HG03135 (cell line): ENCODE measurements at regions not wholly inside any gene's neighbourhood (a gene's known extent, or its start where the extent isn't known, plus 50 kb on each side); places are given as distances from the start of the nearest gene placed in this dataset.

Experiments used
- ATAC-seq: cut with Tn5 transposase; IDR thresholded peaks from one replicate; pipeline ENCODE4 v1.9.1; 2021; ENCODE audit warnings: mild to moderate bottlenecking, moderate library complexity; ENCODE audit not compliant: unreplicated experiment

- no peak for ATAC-seq
These were observed 365.3 kb downstream of the MTRR start for GRCh38 chr5:8234179-8234770.

GRCh38 chr5:8238080-8238479 is 369.1 kb downstream of the MTRR start:
- no peak for ATAC-seq

GRCh38 chr5:8239198-8239597 is 370.2 kb downstream of the MTRR start:
- ATAC-seq, result no peak

GRCh38 chr5:8239646-8240045 is 370.7 kb downstream of the MTRR start:
- no peak for ATAC-seq

GRCh38 chr5:8241076-8241475 is 372.1 kb downstream of the MTRR start:
- ATAC-seq, result no peak

GRCh38 chr5:8241558-8241957 is 372.6 kb downstream of the MTRR start:
- ATAC-seq, result no peak

- ATAC-seq, result no peak
These were observed 378.3 kb downstream of the MTRR start for GRCh38 chr5:8247049-8247899.

- ATAC-seq, result no peak
These were observed 384.4 kb downstream of the MTRR start for GRCh38 chr5:8253376-8253775.

GRCh38 chr5:8254674-8255073 is 385.7 kb downstream of the MTRR start:
- no peak for ATAC-seq

- no peak for ATAC-seq
These were observed 389.9 kb downstream of the MTRR start for GRCh38 chr5:8258801-8259200.

GRCh38 chr5:8270246-8270645 is 401.3 kb downstream of the MTRR start:
- ATAC-seq, result no peak

GRCh38 chr5:8280711-8281363 is 411.9 kb downstream of the MTRR start:
- ATAC-seq, result no peak

- no peak for ATAC-seq
These were observed 419.4 kb downstream of the MTRR start for GRCh38 chr5:8288334-8288733.

GRCh38 chr5:8288897-8289516 is 420.1 kb downstream of the MTRR start:
- ATAC-seq, result no peak

- no peak for ATAC-seq
These were observed 420.8 kb downstream of the MTRR start for GRCh38 chr5:8289779-8290178.

- ATAC-seq, result no peak
These were observed 421.8 kb downstream of the MTRR start for GRCh38 chr5:8290721-8291120.

GRCh38 chr5:8291641-8292040 is 422.7 kb downstream of the MTRR start:
- no peak for ATAC-seq

- no peak for ATAC-seq
These were observed 426.2 kb downstream of the MTRR start for GRCh38 chr5:8295141-8295540.

- no peak for ATAC-seq
These were observed 430.8 kb downstream of the MTRR start for GRCh38 chr5:8299716-8300115.

- no peak for ATAC-seq
These were observed 435.4 kb downstream of the MTRR start for GRCh38 chr5:8304341-8304740.

GRCh38 chr5:8306288-8306896 is 437.4 kb downstream of the MTRR start:
- no peak for ATAC-seq
